ENCODE measurements at regions not wholly inside any gene's neighbourhood (a gene's known extent, or its start where the extent isn't known, plus 50 kb on each side); places are given as distances from the start of the nearest gene placed in this dataset.

DNA sequence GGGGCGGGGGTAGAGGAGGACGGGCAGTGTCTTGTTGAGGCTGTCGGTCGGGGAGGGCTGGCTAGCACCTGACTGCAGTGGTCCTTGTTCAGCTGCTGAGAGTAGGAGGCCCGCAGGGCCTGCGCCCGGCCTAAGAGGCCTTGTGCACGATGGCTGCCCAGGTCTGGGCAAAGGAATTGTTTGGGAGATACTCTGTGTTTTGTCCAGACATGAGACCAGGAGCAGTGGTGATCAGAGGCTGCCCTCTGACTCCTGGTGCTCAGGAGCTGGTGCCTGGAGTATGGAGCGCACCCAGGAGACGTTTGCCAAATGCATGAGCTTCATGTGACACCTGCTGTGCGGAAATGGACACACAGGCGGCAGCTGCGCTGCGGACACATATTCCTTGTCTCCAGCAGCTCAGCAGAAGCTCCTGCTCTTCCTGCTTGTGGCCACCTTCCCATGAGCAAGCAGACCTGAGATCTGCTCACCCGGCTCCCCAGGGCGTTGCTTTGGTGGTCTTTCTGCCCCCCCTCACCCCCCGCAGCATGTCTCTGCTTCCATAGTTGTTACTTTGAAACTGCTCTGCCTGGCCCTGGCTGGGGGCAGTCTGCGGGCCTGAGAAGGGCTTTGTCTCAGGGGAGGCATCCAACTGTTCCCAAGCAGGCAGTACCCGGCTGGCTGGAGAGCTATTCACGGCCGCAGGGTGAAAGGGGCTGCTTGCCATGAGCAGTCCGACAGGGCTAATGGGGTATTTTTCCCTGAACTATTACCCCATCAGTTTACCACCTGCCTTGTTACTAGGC is 163.9 kb downstream of the TEX29 start:
- no peak for TF ChIP-seq CTCF (IDR thresholded peaks at IDR 0.05; ENCODE audit: low read depth, low read length, poor library complexity, severe bottlenecking)
- no peak for TF ChIP-seq EZH2phosphoT487 (IDR thresholded peaks at IDR 0.05; ENCODE audit: borderline replicate concordance, low read length)
- no peaks in the 10 kb centered on the region for H4K20me1 ChIP-seq (ENCODE audit: control insufficient read depth, insufficient read depth, low read depth, low read length)
- H3K4me1 ChIP-seq (ENCODE audit: control insufficient read depth, low read length), result no peaks in the 10 kb centered on the region
- no peaks in the 10 kb centered on the region for H3K36me3 ChIP-seq (ENCODE audit: control insufficient read depth, low read length)
- no peaks in the 10 kb centered on the region for H3F3A ChIP-seq (ENCODE audit: control insufficient read depth, insufficient read depth)
- no peaks in the 10 kb centered on the region for H3K79me2 ChIP-seq (ENCODE audit: control insufficient read depth, low read length)
- H3K9me2 ChIP-seq (replicated peaks; ENCODE audit: control insufficient read depth, low read length), result no peaks in the 10 kb centered on the region
- H3K27ac ChIP-seq (ENCODE audit: low read depth, low read length), result no peak overlapping the region
- no peaks in the 10 kb centered on the region for H3K27me3 ChIP-seq (ENCODE audit: control insufficient read depth, low read length)
- no peak overlapping the region for H3K4me2 ChIP-seq (ENCODE audit: low read length)
- H3K9me3 ChIP-seq (ENCODE audit: control insufficient read depth, insufficient read depth, low read length), result no peaks in the 10 kb centered on the region
- no peak overlapping the region for H3K4me3 ChIP-seq (ENCODE audit: low read length)

- no peaks in the 10 kb centered on the region for H3K4me1 ChIP-seq (ENCODE audit: control insufficient read depth, low read length)
- no peak overlapping the region for H3K4me2 ChIP-seq (ENCODE audit: low read length)
- H3K27ac ChIP-seq (ENCODE audit: low read depth, low read length), result no peak overlapping the region
- H3F3A ChIP-seq (ENCODE audit: control insufficient read depth, insufficient read depth), result no peaks in the 10 kb centered on the region
- no peaks in the 10 kb centered on the region for H3K36me3 ChIP-seq (ENCODE audit: control insufficient read depth, low read length)
- no peaks in the 10 kb centered on the region for H3K27me3 ChIP-seq (ENCODE audit: control insufficient read depth, low read length)
- no peaks in the 10 kb centered on the region for H3K79me2 ChIP-seq (ENCODE audit: control insufficient read depth, low read length)
- TF ChIP-seq EZH2phosphoT487 (IDR thresholded peaks at IDR 0.05; ENCODE audit: borderline replicate concordance, low read length) (no peak), CTCF (IDR thresholded peaks at IDR 0.05; ENCODE audit: low read depth, low read length, poor library complexity, severe bottlenecking) (no peak)
- H3K9me2 ChIP-seq (replicated peaks; ENCODE audit: control insufficient read depth, low read length), result no peaks in the 10 kb centered on the region
- no peaks in the 10 kb centered on the region for H3K9me3 ChIP-seq (ENCODE audit: control insufficient read depth, insufficient read depth, low read length)
- H3K4me3 ChIP-seq (ENCODE audit: low read length), result no peak overlapping the region
- H4K20me1 ChIP-seq (ENCODE audit: control insufficient read depth, insufficient read depth, low read depth, low read length), result no peaks in the 10 kb centered on the region
Measured at GRCh38 chr13:111484959-111485358, 164.5 kb downstream of the TEX29 start.

DNA sequence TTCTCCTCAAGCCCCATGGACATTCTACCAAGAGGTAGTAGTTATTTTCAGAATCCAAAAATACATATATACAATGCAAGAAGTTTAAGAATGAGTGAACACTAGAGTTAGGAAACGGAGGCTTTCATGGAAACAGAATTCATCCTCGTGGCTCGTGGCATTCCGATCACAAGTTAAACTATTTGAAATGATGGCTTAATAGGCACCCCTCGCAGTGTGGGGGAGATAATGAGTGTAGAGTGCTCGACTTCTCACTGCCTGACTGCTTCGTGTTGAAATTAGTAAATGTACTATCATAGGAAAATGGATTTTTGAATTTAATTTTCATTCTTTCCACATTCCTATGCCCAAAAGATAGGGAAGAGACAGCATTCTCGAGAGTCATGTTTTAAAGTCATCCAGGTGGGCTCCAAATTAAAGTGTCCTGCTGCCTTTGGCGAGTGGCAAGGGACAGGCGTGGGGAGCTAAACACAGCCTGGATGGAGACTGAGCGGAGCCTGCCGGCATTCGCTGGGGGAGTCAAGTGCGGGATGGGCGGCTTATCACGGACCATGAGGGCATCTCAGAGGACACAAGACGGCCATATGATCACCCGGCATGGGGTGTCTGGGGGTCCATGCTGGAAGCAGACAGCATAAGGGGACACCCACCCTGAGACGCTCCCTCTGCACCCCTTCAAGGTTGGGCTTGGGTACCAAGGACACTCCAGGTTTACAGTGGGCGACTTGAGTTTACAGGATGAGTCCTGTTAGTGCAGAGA is 165.2 kb downstream of the TEX29 start:
- TF ChIP-seq CTCF (IDR thresholded peaks at IDR 0.05; ENCODE audit: low read depth, low read length, poor library complexity, severe bottlenecking) (no peak), EZH2phosphoT487 (IDR thresholded peaks at IDR 0.05; ENCODE audit: borderline replicate concordance, low read length) (no peak)
- Histone ChIP-seq H3F3A (ENCODE audit: control insufficient read depth, insufficient read depth) (no peaks in the 10 kb centered on the region), H3K79me2 (ENCODE audit: control insufficient read depth, low read length) (no peaks in the 10 kb centered on the region), H3K27ac (ENCODE audit: low read depth, low read length) (no peak overlapping the region), H3K36me3 (ENCODE audit: control insufficient read depth, low read length) (no peaks in the 10 kb centered on the region), H3K27me3 (ENCODE audit: control insufficient read depth, low read length) (no peaks in the 10 kb centered on the region), H4K20me1 (ENCODE audit: control insufficient read depth, insufficient read depth, low read depth, low read length) (no peaks in the 10 kb centered on the region), H3K9me2 (replicated peaks; ENCODE audit: control insufficient read depth, low read length) (no peaks in the 10 kb centered on the region), H3K9me3 (ENCODE audit: control insufficient read depth, insufficient read depth, low read length) (no peaks in the 10 kb centered on the region), H3K4me1 (ENCODE audit: control insufficient read depth, low read length) (no peaks in the 10 kb centered on the region), H3K4me2 (ENCODE audit: low read length) (no peak overlapping the region), H3K4me3 (ENCODE audit: low read length) (no peak overlapping the region)

Measured in DOHH2 (cell line).